Stomach (tissue), 4 donors: ENCODE measurements at regions not wholly inside any gene's neighbourhood (a gene's known extent, or its start where the extent isn't known, plus 50 kb on each side); places are given as distances from the start of the nearest gene placed in this dataset.

Experiments
- POLR2A ChIP-seq, 4 donors: fragments of 450-650 bp; IDR thresholded peaks; one replicate each; pipeline ENCODE4 v1.6.1; 2016; ENCODE audit warnings: antibody characterized with exemption in 4 of 4, control low read depth in 2 of 4, mild to moderate bottlenecking in 1 of 4, moderate library complexity in 1 of 4
- TF ChIP-seq, protein P1 (sequence below), 7 experiments: fragments of 450-650 bp in 4 of 7; fragments of 200-600 bp in 3 of 7; sonication (generic) in 3 of 7; IDR thresholded peaks; one replicate each; pipeline ENCODE4 v1.5.1; 2016 to 2019; ENCODE audit warnings: antibody characterized with exemption in 7 of 7, control low read depth in 2 of 7, mild to moderate bottlenecking in 1 of 7

DNA sequence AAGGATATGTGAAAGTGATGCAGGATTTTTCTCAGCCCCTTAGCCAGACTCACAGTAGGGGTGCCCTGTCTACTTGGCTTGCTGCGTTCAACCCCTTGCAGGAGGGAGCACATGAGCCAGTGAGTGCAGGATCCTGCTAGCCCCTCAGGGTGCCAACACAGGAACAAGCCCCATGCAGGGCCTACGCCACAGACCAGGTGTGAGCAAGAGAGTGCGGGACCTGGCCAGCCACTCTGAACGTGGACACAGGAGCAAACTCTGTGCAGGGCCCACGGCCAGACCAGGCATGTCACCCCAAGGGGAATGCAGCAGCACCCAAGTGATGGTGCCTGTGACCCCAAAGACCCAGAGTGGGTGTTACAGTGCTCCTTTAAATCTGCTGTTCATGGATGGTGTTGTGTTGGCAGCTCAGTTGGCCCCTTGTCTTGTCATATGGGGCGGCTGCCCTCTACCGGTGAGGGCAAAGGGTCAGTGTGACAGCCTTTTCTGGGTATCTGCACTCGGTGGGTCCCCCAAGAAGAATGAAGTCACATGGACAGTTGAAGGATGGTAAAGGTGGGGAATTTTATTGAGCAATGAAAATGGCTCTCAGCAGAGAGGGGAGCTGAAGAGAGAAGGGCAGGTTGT lies 188.4 kb upstream of the MAOA start:
- TF ChIP-seq, protein P1, sequence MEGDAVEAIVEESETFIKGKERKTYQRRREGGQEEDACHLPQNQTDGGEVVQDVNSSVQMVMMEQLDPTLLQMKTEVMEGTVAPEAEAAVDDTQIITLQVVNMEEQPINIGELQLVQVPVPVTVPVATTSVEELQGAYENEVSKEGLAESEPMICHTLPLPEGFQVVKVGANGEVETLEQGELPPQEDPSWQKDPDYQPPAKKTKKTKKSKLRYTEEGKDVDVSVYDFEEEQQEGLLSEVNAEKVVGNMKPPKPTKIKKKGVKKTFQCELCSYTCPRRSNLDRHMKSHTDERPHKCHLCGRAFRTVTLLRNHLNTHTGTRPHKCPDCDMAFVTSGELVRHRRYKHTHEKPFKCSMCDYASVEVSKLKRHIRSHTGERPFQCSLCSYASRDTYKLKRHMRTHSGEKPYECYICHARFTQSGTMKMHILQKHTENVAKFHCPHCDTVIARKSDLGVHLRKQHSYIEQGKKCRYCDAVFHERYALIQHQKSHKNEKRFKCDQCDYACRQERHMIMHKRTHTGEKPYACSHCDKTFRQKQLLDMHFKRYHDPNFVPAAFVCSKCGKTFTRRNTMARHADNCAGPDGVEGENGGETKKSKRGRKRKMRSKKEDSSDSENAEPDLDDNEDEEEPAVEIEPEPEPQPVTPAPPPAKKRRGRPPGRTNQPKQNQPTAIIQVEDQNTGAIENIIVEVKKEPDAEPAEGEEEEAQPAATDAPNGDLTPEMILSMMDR (IDR thresholded peaks at IDR 0.05): no peak
- TF ChIP-seq POLR2A (IDR thresholded peaks at IDR 0.05): no peak
